22Rv1 (cell line): ENCODE measurements at regions not wholly inside any gene's neighbourhood (a gene's known extent, or its start where the extent isn't known, plus 50 kb on each side); places are given as distances from the start of the nearest gene placed in this dataset.

Experiments
- ZFX ChIP-seq: fragments of 450-650 bp; IDR thresholded peaks from 2 replicates; pipeline ENCODE4 v1.6.1; 2017; ENCODE audit warnings: antibody characterized with exemption, borderline replicate concordance
- TF ChIP-seq, protein P1 (sequence below): fragments of 450-650 bp; IDR thresholded peaks from 2 replicates; pipeline ENCODE4 v1.5.1; 2017; ENCODE audit warnings: mild to moderate bottlenecking

GRCh38 chr3:177700117-177700516, 502.8 kb upstream of the TBL1XR1 start:
- no peak for TF ChIP-seq ZFX
- TF ChIP-seq, protein P1, sequence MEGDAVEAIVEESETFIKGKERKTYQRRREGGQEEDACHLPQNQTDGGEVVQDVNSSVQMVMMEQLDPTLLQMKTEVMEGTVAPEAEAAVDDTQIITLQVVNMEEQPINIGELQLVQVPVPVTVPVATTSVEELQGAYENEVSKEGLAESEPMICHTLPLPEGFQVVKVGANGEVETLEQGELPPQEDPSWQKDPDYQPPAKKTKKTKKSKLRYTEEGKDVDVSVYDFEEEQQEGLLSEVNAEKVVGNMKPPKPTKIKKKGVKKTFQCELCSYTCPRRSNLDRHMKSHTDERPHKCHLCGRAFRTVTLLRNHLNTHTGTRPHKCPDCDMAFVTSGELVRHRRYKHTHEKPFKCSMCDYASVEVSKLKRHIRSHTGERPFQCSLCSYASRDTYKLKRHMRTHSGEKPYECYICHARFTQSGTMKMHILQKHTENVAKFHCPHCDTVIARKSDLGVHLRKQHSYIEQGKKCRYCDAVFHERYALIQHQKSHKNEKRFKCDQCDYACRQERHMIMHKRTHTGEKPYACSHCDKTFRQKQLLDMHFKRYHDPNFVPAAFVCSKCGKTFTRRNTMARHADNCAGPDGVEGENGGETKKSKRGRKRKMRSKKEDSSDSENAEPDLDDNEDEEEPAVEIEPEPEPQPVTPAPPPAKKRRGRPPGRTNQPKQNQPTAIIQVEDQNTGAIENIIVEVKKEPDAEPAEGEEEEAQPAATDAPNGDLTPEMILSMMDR, result no peak
